Smooth muscle cell of the brain vasculature (primary cell): ENCODE measurements at regions not wholly inside any gene's neighbourhood (a gene's known extent, or its start where the extent isn't known, plus 50 kb on each side); places are given as distances from the start of the nearest gene placed in this dataset.
"Not testable (repeated sequence)": the region's sequence is repeated elsewhere in the genome, so short reads cannot be mapped to it uniquely, and the experiment has no call there.

ENCODE experiments used
- DNase-seq: peaks from one replicate; pipeline ENCODE4 v3.0.0-alpha.2; 2012; ENCODE audit warnings: low read depth, low spot score

- DNase-seq = no peak
These were observed 125.2 kb upstream of the THBS2 start for GRCh38 chr6:169378620-169379381.

DNA sequence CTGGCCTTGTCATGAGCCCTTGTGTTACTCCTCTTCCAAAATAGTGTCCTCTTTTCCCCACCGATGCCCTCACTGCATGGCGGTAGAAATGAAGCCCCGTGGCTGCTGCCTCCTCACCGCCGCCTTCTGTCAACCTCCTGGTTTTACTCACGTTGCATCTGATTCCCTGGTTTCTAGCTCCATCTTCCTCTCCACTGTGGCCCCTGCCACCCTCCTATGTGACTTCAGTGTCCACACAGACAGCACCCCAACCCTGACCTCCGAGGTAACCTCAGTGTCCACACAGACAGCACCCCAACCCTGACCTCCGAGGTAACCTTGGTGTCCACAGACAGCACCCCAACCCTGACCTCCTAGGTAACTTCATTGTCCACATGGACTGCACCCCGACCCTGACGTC lies 122.8 kb upstream of the THBS2 start:
- no peak for DNase-seq

GRCh38 chr6:169372589-169372988 lies 118.9 kb upstream of the THBS2 start:
- DNase-seq = no peak

DNA sequence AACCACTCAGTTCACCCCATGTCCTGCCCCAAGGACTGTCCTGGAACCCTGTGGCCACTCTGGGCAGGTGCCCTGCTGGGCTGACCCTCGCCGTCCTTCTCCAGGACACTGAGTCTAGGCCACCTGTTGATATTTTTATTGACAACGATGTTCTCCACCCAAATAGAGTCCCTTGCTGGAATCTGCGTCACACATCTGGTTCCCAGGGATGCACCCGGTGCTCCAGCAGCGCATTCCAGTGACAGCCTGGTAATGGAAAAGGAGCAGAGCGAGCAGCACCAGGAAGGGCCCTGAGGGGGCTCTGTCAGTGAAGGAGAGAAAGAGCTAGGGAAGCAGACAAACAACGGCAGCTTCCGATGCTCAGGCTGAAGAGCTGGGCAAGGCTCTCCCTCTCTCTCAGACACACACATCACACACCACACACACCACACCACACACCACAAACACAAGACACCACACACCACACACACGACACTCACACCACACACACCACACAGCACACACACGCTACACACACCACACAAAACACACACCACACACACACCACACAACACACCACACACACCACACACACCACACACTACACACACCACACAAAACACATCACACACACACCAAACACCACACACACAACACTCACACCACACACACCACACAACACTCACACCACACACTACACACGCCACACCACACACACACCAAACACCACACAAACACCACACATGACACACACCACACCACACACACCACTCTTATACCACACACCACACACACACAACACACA lies 117.9 kb upstream of the THBS2 start:
- DNase-seq = no peak

DNA sequence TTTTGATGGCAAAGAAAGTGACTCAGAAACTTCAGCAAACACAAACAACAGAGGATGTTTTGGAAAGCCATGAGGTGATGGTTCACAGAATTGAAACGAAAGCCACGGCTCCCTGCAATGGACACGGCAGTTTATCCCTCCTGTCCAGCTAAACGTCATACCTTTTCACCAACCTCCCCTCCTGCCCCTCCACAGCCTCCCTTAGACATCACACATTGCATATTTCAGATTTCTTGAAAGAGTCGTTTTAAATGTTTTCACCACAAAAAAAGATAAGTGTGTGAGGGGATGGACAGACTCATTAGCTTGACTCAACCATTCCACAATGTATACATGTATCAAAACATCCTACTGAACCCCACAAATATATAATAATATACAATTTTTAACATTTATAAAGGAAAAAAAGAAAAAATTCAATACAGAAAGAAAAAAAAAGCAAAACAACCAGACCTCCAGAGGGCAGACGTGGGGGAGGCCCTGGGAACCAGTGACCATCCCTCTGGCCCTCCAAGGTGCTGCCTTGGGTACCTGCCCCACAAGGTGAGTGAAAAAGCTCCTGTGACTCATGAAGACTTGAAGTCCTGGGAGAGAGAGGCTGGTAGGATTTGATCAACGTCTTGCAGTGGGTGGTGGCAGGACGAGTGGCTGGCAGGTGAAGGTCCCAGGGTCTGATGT lies 117.2 kb upstream of the THBS2 start:
- DNase-seq = no peak

DNA sequence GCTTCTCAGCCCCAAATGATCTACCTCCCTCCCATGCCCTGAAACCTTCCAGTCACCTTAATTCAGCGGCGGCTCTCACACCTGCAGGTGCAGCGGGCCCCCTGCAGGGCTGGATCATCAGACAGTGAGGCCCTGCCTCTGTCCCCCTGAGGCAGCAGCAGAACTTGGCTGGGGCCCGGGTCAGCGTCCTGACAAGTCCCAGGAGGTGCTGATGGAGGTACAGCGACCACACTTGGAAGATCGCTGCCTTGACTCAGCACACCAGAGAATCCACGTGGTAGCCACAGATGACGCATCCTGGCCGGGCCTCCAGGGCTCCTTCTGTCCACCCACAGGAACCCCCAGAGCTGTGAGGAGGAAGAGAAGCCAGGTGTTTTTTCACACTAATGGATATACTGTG lies 116.4 kb upstream of the THBS2 start:
- DNase-seq = no peak

GRCh38 chr6:169368200-169368599 lies 114.6 kb upstream of the THBS2 start:
- no peak for DNase-seq

GRCh38 chr6:169367507-169367906 lies 113.9 kb upstream of the THBS2 start:
- no peak for DNase-seq

- no peak for DNase-seq
These were observed 112.7 kb upstream of the THBS2 start for GRCh38 chr6:169366258-169366901.

GRCh38 chr6:169365567-169366257 lies 112.1 kb upstream of the THBS2 start:
- no peak for DNase-seq

DNA sequence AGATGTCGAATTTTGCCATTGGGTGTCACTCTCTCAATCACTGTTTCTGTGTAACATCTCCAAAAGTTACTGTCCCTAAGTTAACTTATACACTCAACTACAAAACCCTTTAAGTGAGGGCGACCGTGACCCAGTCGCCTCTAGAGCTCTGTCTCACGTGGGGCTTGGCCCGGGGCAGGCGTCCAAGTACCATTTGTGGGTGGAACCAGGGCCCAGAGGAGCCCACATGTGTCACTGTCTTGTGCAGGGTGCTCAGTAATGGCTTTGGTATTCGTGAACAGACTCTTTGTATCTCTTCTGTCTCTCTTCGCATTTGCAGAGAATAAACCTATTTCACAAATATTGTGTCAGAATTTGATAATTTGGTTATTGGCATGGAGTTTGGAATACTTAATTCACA lies 109.9 kb upstream of the THBS2 start:
- DNase-seq = no peak

- no peak for DNase-seq
These were observed 109.0 kb upstream of the THBS2 start for GRCh38 chr6:169362501-169363121.

DNA sequence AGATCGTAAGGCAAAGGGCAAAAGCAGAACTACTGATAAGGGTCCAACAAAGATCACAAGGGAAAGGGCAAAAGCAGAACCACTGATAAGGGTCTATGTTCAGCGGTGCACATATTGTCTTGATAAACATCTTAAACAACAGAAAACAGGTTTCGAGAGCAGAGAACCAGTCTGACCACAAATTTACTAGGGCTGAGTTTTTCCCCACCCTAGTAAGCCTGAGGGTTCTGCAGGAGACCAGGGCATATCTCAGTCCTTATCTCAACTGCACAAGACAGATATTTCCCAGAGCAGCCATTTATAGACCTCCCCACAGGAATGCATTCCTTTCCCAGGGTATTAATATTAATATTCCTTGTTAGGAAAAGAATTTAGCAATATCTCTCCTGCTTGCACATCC lies 101.4 kb upstream of the THBS2 start:
- not testable (repeated sequence) for DNase-seq

DNA sequence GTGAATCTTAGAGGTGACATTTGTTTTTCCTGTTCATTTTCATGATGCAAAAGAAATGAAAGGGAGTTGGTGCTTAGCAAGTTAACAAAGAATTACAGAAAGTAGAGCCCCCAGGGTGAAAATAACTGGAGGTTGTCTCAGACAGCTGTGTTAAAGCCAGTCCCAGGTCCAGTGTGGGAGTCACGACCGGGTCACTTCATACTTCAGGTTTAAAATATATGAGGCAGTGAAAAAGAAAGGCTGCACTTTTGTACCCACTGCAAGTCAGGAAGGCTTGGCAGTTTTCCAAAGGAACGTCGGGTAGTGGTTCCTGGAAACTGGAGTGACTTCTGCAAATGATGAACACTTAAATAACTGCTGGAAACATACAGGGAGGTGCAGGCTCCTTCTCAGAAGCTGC lies 91.5 kb upstream of the THBS2 start:
- DNase-seq = no peak

GRCh38 chr6:169344750-169345065 lies 91.1 kb upstream of the THBS2 start:
- DNase-seq = no peak

DNA sequence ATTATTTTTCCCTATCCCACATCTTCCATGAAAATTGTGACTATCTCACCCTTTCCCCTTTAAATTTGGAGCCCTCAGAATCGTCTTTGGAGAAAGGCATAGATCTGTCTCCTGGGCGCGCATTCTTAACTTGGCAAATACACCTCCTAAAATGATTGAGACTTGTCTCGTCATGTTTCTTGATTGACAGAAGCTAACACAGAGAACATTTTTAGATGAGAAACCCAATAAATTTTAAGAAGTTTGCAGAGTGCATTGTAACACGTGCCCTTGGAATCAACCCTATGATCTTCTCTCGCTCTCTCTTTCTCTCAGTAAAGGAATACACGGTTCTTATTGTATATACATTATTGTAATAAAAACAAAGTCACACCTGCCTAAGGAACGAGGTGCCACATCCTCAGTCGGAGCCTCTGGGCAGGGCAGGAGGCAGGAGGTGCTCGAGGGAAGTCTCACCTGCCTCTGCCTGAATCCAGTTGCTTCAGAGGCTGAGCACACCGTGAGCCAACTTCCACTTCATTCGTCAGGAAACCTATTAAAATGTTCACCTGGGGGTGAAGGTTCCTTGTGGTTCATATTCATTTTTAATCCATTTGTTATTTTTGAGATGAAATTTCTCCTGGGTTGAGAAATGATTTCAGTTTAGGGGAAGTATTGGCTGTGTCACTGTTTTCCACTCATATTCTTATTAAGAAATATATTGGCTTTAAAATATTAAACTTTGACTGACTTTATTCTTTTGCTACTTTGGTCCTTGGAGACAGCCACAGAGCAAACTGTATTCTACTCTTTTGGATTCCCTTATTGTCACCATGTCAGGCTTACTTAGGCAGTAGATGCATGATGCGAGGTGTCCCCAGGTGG lies 90.5 kb upstream of the THBS2 start:
- DNase-seq = no peak

DNA sequence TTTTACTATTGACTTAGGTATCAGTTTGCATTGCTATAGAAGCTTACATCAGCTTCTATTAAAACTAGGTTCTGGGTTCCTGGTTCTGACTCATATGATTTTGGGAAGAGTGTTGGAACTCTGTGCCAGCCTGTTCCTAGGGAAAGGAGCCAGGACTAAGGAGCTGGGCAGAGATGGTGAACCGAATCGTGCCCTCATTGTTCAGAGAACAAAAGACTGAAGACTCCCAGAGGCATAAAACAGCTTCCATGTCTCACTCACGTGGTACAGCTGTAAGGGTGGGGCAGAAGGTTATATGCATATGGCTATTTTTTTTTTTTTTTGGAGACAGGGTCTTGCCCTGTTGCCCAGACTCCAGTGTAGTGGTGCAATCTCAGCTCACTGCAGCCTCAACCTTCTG lies 89.1 kb upstream of the THBS2 start:
- no peak for DNase-seq

DNA sequence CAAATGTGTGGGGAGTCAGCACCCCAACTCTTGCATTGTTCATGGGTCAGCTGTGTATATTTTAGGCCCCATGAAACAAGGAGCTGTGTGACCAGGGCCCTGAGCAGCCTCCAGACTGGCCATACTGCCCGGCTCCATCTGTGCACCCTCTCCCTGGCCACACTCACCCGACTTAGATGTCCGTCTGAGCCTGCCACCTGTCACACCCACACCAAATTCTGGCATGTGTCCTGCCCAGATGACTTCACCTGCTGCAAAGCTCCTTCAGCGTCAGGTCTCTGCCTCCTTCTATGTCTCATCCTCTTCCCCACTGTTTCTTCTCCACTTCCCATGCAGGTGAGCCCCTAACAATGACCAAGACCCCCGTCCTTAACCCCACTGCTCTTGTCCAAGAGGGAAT lies 88.1 kb upstream of the THBS2 start:
- DNase-seq = no peak

DNA sequence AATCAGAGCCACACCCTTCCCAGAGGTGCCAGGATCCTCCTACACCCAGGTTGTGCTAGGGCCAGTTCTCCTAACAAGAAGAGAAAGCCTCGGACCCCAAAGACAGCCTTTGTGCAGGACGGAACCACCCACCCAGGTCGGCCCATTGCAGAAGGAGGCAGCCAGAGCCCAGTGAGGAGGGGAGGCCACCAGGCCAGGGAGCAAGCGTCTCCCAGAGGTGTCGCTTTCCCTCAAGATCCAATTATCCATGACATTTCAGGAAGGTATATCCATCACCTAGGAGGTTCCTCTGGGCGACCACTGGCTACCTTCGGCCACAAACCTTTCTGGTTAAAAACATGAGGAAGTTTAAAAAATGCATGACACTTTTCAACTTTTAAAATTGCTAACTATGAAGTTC lies 87.4 kb upstream of the THBS2 start:
- DNase-seq = no peak

DNA sequence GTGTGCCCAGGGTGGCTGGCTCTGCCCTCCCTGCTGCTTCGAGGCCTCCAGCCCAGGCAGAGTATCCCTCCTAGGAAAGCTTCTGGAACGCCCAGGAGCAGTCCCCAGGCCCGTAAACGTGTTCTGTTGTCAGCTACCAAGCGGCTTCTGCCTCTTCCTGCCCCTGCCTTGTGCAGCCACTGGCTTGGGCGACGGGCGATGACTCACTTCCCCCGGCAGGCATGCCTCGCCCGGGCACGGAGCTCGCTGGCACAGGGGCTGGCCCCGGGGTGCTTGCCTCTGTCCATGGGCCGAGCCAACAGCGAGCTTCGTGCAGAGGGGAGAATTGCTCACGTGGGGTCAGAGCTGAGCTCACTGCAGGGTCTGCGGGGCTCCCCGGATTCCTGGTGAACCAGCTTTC lies 86.7 kb upstream of the THBS2 start:
- DNase-seq = no peak
